Thymus (tissue), 11 donors: ENCODE measurements at regions not wholly inside any gene's neighbourhood (a gene's known extent, or its start where the extent isn't known, plus 50 kb on each side); places are given as distances from the start of the nearest gene placed in this dataset.
"Not testable (repeated sequence)": the region's sequence is repeated elsewhere in the genome, so short reads cannot be mapped to it uniquely, and the experiment has no call there.

Source experiments
- DNase-seq, 9 donors: peaks; one replicate each; pipeline ENCODE4 v3.0.0-alpha.2; 2013; ENCODE audit warnings: low spot score in 9 of 9, low read depth in 6 of 9, missing footprints in 1 of 9
- H3K27ac ChIP-seq, 2 donors: one replicate each; pipeline ENCODE4 v1.5.1; 2013; ENCODE audit warnings: control low read depth in 1 of 2, low read depth in 1 of 2, low read length in 1 of 2, mild to moderate bottlenecking in 1 of 2, moderate library complexity in 1 of 2
- H3K27me3 ChIP-seq, 2 donors: one replicate each; pipeline ENCODE4 v1.5.1; 2013; ENCODE audit warnings: low read length in 1 of 2; ENCODE audit not compliant: control insufficient read depth in 2 of 2, insufficient read depth in 1 of 2
- H3K36me3 ChIP-seq, 2 donors: one replicate each; pipeline ENCODE4 v1.5.1; 2013; ENCODE audit warnings: low read length in 1 of 2, mild to moderate bottlenecking in 1 of 2, moderate library complexity in 1 of 2; ENCODE audit not compliant: control insufficient read depth in 2 of 2, insufficient read depth in 2 of 2
- H3K4me1 ChIP-seq, 2 donors: one replicate each; pipeline ENCODE4 v1.5.1; 2013; ENCODE audit warnings: low read length in 2 of 2; ENCODE audit not compliant: control insufficient read depth in 2 of 2, insufficient read depth in 2 of 2
- H3K4me3 ChIP-seq, 2 donors: one replicate each; pipeline ENCODE4 v1.5.1; 2013; ENCODE audit warnings: low read length in 2 of 2, control low read depth in 1 of 2, mild to moderate bottlenecking in 1 of 2
- H3K9me3 ChIP-seq, 2 donors: one replicate each; pipeline ENCODE4 v1.5.1; 2013; ENCODE audit warnings: low read length in 1 of 2, mild to moderate bottlenecking in 1 of 2; ENCODE audit not compliant: control insufficient read depth in 2 of 2, insufficient read depth in 1 of 2
- WGBS: extraction: QIAGEN DNeasy Blood & Tissue Kit; methylation state at CpG from one replicate; pipeline ENCODE4 v1.1.7; 2013; 5-methylcytosine and 5-hydroxymethylcytosine counted together
- donor health status: healthy.

DNA sequence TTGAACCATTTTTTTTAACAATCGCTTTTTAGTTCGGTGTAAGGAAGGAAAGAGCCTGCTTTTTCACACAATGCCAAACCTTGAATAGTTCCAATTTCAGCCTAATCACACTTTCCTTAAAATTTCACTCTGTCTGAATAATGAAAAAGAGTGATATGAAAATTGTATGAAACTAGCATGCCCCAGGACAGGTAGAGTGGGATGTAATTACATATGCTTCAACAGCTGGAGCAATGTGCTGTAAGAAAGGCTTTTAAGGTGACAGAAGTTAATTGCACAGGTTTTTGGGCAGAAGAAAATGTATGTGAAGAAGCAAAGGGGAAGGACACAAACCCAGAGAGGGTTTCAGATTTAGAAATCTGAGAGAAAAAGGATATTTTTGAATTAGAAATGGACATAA, 184.0 kb downstream of the DSC3 start:
- no peaks in the 10 kb centered on the region for H3K36me3 ChIP-seq
- no peaks in the 10 kb centered on the region for H3K4me1 ChIP-seq
- no peaks in the 10 kb centered on the region for H3K9me3 ChIP-seq
- no peaks in the 10 kb centered on the region for H3K27me3 ChIP-seq
- WGBS: 95% methylated on average over 2 of the region's 2 CpGs
- no peak overlapping the region for H3K4me3 ChIP-seq
- H3K27ac ChIP-seq: no peak overlapping the region
- DNase-seq: no peak

DNA sequence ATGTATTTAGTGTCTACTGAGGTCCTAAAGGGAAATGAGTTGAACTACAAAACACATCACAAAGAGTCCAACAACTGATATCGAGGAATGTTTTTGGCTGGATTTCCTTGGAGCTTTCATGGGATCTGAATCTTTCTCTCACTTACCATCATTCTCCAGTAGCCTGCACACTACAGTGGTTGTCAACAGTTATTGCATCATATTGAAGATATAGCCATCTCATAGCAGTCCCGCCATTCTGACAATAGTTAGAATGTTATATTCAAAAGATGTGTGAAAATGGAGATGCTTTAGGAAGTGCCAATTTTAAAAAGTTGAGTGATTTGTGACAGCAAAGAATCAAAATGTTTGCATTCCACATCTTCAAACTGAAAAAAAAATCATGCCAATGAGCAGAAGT, 186.8 kb downstream of the DSC3 start:
- WGBS: 94% methylated on average over 2 of the region's 2 CpGs
- Histone ChIP-seq H3K27ac (no peak overlapping the region), H3K4me1 (no peaks in the 10 kb centered on the region), H3K27me3 (no peaks in the 10 kb centered on the region), H3K9me3 (no peaks in the 10 kb centered on the region), H3K36me3 (no peaks in the 10 kb centered on the region), H3K4me3 (no peak overlapping the region)
- DNase-seq: no peak

GRCh38 chr18:30852980-30853379, 189.6 kb downstream of the DSC3 start:
- H3K4me3 ChIP-seq: no peak overlapping the region
- no peaks in the 10 kb centered on the region for H3K36me3 ChIP-seq
- no peak for DNase-seq
- H3K27me3 ChIP-seq: no peaks in the 10 kb centered on the region
- H3K4me1 ChIP-seq: no peaks in the 10 kb centered on the region
- H3K27ac ChIP-seq: no peak overlapping the region
- H3K9me3 ChIP-seq: no peaks in the 10 kb centered on the region

GRCh38 chr18:30852541-30852940, 190.0 kb downstream of the DSC3 start:
- no peak overlapping the region for H3K4me3 ChIP-seq
- 76% methylated on average over 2 of the region's 2 CpGs for WGBS
- H3K4me1 ChIP-seq: no peaks in the 10 kb centered on the region
- H3K27me3 ChIP-seq: no peaks in the 10 kb centered on the region
- no peak for DNase-seq
- no peaks in the 10 kb centered on the region for H3K9me3 ChIP-seq
- no peaks in the 10 kb centered on the region for H3K36me3 ChIP-seq
- H3K27ac ChIP-seq: no peak overlapping the region

- DNase-seq, H3K4me1 ChIP-seq, H3K4me3 ChIP-seq, H3K36me3 ChIP-seq, H3K27ac ChIP-seq, H3K27me3 ChIP-seq, H3K9me3 ChIP-seq: not testable (repeated sequence)
- 97% methylated on average over 25 of the region's 25 CpGs for WGBS
Measured at GRCh38 chr18:30839056-30839561, 203.4 kb downstream of the DSC3 start.

DNA sequence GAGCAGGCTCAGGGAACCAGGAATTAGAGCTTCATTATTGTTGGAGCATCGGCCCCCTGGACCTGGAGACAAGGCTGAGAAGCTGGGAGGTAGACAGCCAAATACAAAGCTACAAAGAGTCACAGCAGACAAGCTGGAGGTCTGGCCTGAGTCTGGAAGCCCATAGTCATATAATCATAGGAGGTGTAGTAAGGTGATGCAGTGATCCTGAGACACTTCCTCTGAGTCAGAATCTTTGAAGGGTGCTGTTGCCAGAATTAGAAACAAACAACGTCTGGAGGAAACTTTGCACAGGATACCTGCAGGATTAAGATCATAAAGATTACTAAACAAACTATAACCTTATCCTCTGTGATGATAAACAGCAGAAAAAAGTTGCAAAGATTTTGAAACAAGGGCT, 213.8 kb downstream of the DSC3 start:
- Histone ChIP-seq H3K27me3 (no peaks in the 10 kb centered on the region), H3K4me1 (no peaks in the 10 kb centered on the region), H3K9me3 (no peaks in the 10 kb centered on the region), H3K4me3 (no peak overlapping the region), H3K36me3 (no peaks in the 10 kb centered on the region), H3K27ac (no peak overlapping the region)
- DNase-seq: no peak
- WGBS: 51% methylated on average over 2 of the region's 2 CpGs

DNA sequence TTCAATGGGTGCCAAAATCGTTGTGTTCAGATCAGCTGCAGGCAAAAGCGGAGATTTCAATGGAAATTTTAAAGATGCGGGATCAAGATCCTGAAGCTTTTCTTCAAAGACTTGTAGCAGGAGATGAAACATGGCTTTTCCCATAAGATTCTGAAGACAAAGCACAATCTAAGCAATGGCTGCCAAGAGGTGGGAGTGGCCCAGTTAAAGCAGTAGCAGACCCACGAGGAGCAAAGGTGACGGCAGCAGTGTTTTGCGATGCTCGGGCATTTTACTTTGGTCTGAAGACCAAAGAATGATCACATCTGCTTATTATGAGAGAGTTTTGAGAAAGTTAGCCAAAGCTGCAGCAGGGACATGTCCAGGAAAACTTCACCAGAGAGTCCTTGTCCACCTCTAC, 222.9 kb downstream of the DSC3 start:
- Histone ChIP-seq H3K27me3 (no peaks in the 10 kb centered on the region), H3K36me3 (no peaks in the 10 kb centered on the region), H3K4me1 (no peaks in the 10 kb centered on the region), H3K27ac (no peak overlapping the region), H3K9me3 (no peaks in the 10 kb centered on the region), H3K4me3 (no peak overlapping the region)
- WGBS: 95% methylated on average over 7 of the region's 7 CpGs
- no peak for DNase-seq

- H3K27ac ChIP-seq: no peak overlapping the region
- no peaks in the 10 kb centered on the region for H3K9me3 ChIP-seq
- H3K36me3 ChIP-seq: no peaks in the 10 kb centered on the region
- H3K27me3 ChIP-seq: no peaks in the 10 kb centered on the region
- H3K4me3 ChIP-seq: no peak overlapping the region
- H3K4me1 ChIP-seq: no peaks in the 10 kb centered on the region
- DNase-seq: no peak
- WGBS: 47% methylated on average over 1 of the region's 1 CpG
Measured at GRCh38 chr18:30814446-30814845, 228.1 kb downstream of the DSC3 start.

- DNase-seq: no peak
- WGBS: 91% methylated on average over 2 of the region's 2 CpGs
- Histone ChIP-seq H3K4me3 (no peak overlapping the region), H3K27ac (no peak overlapping the region), H3K27me3 (no peaks in the 10 kb centered on the region), H3K36me3 (no peaks in the 10 kb centered on the region), H3K4me1 (no peaks in the 10 kb centered on the region), H3K9me3 (no peaks in the 10 kb centered on the region)
Measured at GRCh38 chr18:30811580-30811979, 231.0 kb downstream of the DSC3 start.

GRCh38 chr18:30810580-30810979, 232.0 kb downstream of the DSC3 start:
- no peak overlapping the region for H3K27ac ChIP-seq
- no peak for DNase-seq

More at GRCh38 chr18:30810580-30810979, 232.0 kb downstream of the DSC3 start:
- H3K4me3 ChIP-seq: no peak overlapping the region
- H3K27me3 ChIP-seq: no peaks in the 10 kb centered on the region
- no peaks in the 10 kb centered on the region for H3K4me1 ChIP-seq
- H3K9me3 ChIP-seq: no peaks in the 10 kb centered on the region
- H3K36me3 ChIP-seq: no peaks in the 10 kb centered on the region
